ENCODE measurements at regions not wholly inside any gene's neighbourhood (a gene's known extent, or its start where the extent isn't known, plus 50 kb on each side); places are given as distances from the start of the nearest gene placed in this dataset.
"Not testable (repeated sequence)": the region's sequence is repeated elsewhere in the genome, so short reads cannot be mapped to it uniquely, and the experiment has no call there.

DNA sequence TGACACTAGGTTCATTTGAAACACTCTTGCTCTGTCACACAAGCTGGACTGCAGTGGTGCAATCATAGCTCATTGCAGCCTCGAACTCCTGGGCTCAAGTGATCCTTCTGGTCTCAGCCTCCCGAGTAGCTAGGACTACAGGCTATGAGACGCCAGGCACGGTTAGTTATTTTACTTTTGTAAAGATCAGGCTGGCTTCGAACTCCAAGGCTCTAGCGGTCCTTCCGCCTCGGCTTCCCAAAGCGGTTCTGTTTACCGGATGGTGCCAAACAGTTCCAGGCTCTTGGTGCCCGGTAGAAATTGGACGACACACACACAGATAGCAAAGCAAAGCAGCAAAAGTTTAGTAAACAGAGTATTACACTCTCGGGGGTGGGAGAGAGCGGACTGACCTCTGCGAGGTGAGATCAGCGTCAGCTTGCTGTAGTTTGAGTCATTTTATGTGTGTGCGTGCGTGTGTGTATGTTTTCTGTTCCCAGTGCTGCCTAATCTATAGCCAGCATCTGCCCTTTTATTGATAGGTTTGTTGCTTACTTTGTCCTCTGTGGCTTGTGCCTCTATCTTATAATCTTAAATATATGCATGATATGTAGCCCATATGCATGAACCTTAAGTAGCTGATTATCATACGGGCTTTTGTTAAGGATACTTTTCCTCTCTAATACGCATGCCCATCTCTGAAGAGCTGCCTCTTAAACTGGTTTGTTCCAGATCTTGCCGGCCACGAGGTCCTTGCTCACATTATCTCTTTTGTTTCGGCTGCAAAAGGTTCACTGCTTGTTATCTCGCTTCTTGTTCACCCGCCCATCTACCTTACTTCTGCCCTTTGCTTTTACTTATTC lies 75.2 kb downstream of the OR2B2 start:
- H3K36me3 ChIP-seq, result no peaks in the 10 kb centered on the region
- ATAC-seq, result peak; percentile 47 to 74 (median 58)
- intact Hi-C loops (cut with DNase I), result no loop called here
- peak overlapping the region; percentile 8 to 59 (median 39) for H3K4me3 ChIP-seq
- no peak for FAIRE-seq
- WGBS, 2 donors, result 0 to 1% methylated on average over 25 of the region's 25 CpGs
- H3K27me3 ChIP-seq, result no peaks in the 10 kb centered on the region
- peak in 4 of 6 donors; percentile 28 to 64 (median 44) for DNase-seq
- H3K4me1 ChIP-seq, result peaks cover 0 to 15% (median 9%) of the 10 kb centered on the region in 3 donors
- H3K9me3 ChIP-seq, result no peaks in the 10 kb centered on the region
- H3K27ac ChIP-seq, result peak overlapping the region; percentile 88 to 97 (median 96)
- TF ChIP-seq, protein P1, sequence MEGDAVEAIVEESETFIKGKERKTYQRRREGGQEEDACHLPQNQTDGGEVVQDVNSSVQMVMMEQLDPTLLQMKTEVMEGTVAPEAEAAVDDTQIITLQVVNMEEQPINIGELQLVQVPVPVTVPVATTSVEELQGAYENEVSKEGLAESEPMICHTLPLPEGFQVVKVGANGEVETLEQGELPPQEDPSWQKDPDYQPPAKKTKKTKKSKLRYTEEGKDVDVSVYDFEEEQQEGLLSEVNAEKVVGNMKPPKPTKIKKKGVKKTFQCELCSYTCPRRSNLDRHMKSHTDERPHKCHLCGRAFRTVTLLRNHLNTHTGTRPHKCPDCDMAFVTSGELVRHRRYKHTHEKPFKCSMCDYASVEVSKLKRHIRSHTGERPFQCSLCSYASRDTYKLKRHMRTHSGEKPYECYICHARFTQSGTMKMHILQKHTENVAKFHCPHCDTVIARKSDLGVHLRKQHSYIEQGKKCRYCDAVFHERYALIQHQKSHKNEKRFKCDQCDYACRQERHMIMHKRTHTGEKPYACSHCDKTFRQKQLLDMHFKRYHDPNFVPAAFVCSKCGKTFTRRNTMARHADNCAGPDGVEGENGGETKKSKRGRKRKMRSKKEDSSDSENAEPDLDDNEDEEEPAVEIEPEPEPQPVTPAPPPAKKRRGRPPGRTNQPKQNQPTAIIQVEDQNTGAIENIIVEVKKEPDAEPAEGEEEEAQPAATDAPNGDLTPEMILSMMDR (IDR thresholded peaks at IDR 0.05), result no peak

DNA sequence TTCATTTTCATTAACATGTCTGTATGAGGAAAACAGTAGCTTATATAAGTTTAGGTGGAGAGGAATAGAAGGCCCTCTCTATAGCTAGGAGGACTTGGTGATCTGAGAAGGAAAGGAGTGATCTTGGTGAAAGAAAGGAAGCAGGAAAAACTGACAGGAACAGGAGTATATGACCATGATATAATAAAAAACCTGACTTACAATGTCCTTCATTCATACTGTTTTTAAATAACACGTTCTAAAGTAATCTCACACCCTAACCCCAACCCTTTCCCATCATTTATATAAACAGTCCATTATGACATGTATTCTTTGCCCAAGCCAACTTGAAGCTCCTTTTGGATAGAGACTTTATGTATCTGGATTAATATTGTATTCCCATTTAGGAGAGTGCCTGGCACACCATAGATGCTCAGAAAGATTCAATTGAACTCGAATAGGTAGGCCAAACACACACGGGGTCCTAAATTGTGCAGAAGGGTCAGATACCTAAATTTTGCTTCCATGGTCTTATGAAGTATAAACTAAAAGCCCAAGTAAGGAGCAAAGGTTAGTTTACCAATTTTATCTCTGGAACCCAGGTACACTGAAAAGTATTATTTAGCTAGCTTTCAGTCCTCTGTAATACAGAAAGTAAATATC lies 75.9 kb downstream of the OR2B2 start:
- ATAC-seq, result no peak
- 16 to 20% methylated on average over 3 of the region's 3 CpGs for WGBS, 2 donors
- intact Hi-C loops (cut with DNase I), result no loop called here
- peaks cover 0 to 3% (median 0%) of the 10 kb centered on the region in 4 donors for H3K27me3 ChIP-seq
- TF ChIP-seq, protein P1 (IDR thresholded peaks at IDR 0.05), result no peak
- no peaks in the 10 kb centered on the region for H3K36me3 ChIP-seq
- peak overlapping the region in 3 of 4 donors; percentile 34 to 59 (median 44) for H3K4me3 ChIP-seq
- peak overlapping the region in 3 of 4 donors; percentile 88 to 96 (median 95) for H3K27ac ChIP-seq
- peaks cover 0 to 15% (median 9%) of the 10 kb centered on the region in 3 donors for H3K4me1 ChIP-seq
- no peaks in the 10 kb centered on the region for H3K9me3 ChIP-seq
- DNase-seq, result no peak
- no peak for FAIRE-seq

DNA sequence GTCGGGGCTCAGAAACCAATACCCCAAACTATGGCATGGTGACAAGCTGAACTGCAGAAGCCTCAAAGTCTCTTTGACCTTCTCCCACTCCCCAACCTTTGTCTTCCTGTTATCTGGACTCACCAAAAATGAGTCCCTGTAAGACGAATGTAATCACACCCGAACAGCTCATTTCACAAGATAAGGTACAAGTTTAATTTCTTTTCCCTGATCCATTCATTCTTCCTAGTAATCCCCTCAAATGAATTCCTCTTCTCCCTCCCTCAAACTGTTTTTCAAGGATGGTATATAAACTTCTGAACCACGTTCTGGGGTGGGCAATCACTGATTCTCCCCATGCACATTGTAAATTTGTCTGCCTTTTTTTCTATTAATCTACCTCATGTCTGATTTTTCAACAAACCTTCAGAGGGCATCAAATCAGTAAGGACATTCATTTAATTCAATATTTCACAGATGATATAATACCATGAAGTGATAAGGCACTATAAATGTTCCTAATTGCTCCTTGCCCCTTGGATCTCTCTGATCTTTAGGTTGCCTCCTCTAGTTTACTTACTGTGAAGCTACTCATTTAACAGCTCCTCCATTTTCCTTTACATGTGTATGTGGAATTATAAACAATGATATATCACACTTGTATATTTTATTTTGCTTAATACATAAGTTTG lies 77.2 kb downstream of the OR2B2 start:
- Histone ChIP-seq H3K9me3 (no peaks in the 10 kb centered on the region), H3K27me3 (peaks cover 0 to 3% (median 0%) of the 10 kb centered on the region in 4 donors), H3K36me3 (no peaks in the 10 kb centered on the region), H3K4me3 (no peak overlapping the region), H3K27ac (no peak overlapping the region), H3K4me1 (peaks cover 0 to 15% (median 9%) of the 10 kb centered on the region in 3 donors)
- FAIRE-seq (no peak), DNase-seq (no peak), ATAC-seq (no peak)
- 70 to 81% methylated on average over 4 of the region's 4 CpGs for WGBS, 2 donors
- intact Hi-C loops (cut with DNase I), result no loop called here
- TF ChIP-seq, protein P1 (IDR thresholded peaks at IDR 0.05), result no peak

DNA sequence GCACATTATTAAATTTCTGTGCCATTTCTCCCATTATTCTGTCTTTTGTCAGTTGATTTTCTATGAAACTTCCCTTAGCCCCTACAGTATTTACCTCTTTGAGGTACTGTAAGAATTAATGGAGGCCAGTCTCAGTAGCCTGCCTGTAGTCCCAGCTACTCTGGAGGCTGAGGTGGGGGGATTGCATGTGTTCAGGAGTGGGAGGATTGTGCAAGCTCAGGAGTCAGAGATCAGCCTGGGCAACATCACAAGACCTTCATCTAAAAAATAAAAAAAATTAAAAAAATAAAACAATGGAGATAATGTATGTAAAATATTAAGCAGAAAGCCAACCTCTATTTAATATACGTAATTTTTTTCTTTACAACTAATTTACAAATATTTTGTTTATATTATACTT lies 77.8 kb downstream of the OR2B2 start:
- Histone ChIP-seq H3K36me3 (no peaks in the 10 kb centered on the region), H3K9me3 (no peaks in the 10 kb centered on the region), H3K27me3 (peaks cover 0 to 3% (median 0%) of the 10 kb centered on the region in 4 donors), H3K27ac (no peak overlapping the region), H3K4me3 (no peak overlapping the region), H3K4me1 (peaks cover 0 to 15% (median 9%) of the 10 kb centered on the region in 3 donors)
- TF ChIP-seq, protein P1 (IDR thresholded peaks at IDR 0.05), result no peak
- ATAC-seq (no peak), FAIRE-seq (no peak), DNase-seq (no peak)
- intact Hi-C loops (cut with DNase I), result no loop called here
- WGBS, 2 donors, result 94 to 96% methylated on average over 1 of the region's 1 CpG

DNA sequence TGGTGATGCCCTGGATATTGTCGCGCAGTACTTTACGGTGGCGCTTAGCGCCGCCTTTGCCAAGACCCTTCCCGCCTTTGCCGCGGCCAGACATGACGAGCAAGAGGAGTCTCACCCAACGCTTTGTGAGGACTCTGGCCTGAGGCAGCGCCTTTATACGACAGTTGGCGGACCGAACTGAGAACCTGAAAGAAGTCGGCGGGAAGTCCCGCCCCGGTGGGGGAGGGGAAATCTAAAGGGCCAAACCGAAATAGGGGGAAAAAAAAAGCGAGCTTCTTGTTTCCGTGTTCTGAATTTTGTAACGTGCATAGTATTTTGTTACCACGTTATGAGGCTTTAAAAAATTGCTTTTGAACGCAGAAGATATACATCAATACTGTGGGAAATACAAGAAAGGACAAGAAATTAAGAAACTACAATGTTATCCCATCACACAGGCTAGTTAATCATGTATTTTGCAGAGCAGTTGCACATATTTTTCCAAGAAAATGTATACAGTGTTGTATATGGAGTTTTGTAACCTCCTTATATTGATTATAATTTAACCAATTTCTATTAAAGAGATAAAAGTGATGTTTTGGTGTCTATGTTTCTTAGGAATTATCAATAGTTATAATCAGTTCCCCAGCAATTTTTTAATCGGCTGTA lies 80.6 kb downstream of the OR2B2 start:
- H3K27ac ChIP-seq; H3K27me3 ChIP-seq; H3K4me3 ChIP-seq; H3K9me3 ChIP-seq; H3K36me3 ChIP-seq; FAIRE-seq; intact Hi-C loops (cut with DNase I): not testable (repeated sequence)
- WGBS, 2 donors, result 26 to 31% methylated on average over 19 to 22 of the region's 26 CpGs
- DNase-seq (peak in 3 of 6 donors; percentile 29 to 54 (median 38)), ATAC-seq (peak; percentile 48 to 92 (median 86))
- H3K4me1 ChIP-seq, result peaks cover 0 to 14% (median 9%) of the 10 kb centered on the region in 3 donors

DNA sequence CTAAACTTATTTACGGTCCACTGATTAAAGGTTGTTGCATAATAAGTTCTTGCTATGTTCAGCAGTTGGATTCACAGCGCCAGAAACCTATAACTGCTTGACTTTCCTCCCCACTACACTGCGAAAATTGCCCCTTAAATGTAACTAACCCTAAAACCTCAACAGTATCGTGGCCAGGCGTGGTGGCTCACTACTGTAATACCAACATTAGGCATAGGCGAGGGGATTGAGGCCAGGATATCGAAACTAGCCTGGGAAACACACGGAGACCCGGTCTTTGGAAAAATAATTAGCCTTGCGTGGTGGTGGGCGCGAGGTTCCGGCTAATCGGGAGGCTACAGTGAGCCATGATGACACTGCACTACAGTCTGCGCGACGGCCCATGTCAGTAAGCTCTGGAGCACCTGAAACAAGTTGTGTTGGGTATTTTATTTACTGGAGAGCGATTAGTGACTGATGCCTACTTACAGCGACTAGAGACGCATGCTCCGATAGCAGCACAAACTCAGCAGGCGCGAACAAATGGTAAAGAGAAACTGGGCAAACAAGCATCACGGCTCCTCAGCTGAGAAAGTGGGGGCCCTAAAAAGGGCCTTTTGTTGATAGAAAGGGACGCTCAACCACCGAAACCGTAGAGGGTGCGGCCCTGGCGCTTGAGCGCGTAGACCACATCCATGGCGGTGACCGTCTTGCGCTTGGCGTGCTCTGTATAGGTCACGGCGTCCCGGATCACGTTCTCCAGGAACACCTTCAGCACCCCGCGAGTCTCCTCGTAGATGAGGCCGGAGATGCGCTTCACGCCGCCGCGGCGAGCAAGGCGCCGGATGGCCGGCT lies 81.4 kb downstream of the OR2B2 start:
- peak; percentile 28 to 75 (median 57) for ATAC-seq
- H3K9me3 ChIP-seq; H3K27me3 ChIP-seq; DNase-seq; H3K4me1 ChIP-seq; H3K36me3 ChIP-seq; FAIRE-seq; intact Hi-C loops (cut with DNase I): not testable (repeated sequence)
- Histone ChIP-seq H3K4me3 (peak overlapping the region in 1 of 4 donors; percentile 26), H3K27ac (peak overlapping the region in 2 of 4 donors; percentile 28 to 33)
- WGBS, 2 donors, result 48 to 54% methylated on average over 30 to 32 of the region's 52 CpGs

Data from pancreas (tissue), 10 donors.